ENCODE measurements at regions not wholly inside any gene's neighbourhood (a gene's known extent, or its start where the extent isn't known, plus 50 kb on each side); places are given as distances from the start of the nearest gene placed in this dataset.

DNA sequence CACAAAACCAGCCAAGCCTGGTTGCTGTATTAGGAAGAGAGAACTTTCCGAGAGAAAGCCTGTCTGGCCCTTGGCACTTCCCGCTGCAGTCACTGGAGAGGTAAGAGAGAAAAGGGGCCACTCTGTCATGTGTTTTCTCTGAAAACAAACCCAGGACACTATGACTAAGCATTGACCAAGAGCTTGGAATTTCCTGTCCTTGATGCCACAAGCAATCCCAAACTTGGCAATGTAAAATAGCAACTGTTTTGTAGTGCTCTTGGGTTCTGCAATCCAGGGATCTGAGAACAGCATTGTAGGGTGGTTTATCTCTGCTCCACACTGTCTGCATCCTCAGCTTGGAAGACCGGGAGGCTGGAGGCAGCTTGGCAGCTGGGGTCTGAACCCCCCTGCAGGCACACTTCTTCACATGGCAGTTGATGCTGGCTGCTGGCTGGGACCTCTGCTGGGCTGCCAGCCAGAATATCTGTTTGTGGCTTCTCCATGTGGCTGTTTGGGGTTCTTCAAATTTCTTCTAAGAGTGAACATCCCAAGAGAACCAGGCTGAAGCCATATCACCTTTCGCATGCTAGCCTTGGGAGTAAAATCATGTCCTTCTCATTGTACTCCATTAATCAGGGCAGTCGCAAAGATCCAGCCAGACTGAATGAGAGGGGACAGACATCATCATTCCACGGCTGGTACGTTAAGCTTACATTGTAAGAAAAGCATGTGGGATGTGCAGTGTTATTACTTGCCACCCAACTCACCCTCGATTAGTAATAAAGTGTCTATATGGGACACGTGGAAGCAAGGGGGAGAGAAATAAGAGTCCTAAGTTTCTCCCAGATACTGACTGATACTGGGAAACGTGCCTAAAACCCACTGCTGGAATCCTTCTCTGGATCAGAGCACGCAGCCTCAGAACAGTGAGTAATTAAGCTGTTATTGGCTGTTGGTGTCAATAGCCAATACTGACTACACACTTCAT, 537.4 kb upstream of the B3GAT1 start:
- intact Hi-C loops (cut with micrococcal nuclease) = no loop called here
- TF ChIP-seq, protein P1, sequence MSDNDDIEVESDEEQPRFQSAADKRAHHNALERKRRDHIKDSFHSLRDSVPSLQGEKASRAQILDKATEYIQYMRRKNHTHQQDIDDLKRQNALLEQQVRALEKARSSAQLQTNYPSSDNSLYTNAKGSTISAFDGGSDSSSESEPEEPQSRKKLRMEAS (IDR thresholded peaks at IDR 0.05) = peak; percentile 49; the same call in 1 of the 2 replicates
- no peak for TF ChIP-seq RAD21 (IDR thresholded peaks at IDR 0.05; ENCODE audit: low read depth)
- TF ChIP-seq, protein P2, sequence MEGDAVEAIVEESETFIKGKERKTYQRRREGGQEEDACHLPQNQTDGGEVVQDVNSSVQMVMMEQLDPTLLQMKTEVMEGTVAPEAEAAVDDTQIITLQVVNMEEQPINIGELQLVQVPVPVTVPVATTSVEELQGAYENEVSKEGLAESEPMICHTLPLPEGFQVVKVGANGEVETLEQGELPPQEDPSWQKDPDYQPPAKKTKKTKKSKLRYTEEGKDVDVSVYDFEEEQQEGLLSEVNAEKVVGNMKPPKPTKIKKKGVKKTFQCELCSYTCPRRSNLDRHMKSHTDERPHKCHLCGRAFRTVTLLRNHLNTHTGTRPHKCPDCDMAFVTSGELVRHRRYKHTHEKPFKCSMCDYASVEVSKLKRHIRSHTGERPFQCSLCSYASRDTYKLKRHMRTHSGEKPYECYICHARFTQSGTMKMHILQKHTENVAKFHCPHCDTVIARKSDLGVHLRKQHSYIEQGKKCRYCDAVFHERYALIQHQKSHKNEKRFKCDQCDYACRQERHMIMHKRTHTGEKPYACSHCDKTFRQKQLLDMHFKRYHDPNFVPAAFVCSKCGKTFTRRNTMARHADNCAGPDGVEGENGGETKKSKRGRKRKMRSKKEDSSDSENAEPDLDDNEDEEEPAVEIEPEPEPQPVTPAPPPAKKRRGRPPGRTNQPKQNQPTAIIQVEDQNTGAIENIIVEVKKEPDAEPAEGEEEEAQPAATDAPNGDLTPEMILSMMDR (IDR thresholded peaks at IDR 0.05 in 2 of 3, conservative IDR thresholded peaks at IDR 0.05 in 1 of 3; ENCODE audit: borderline replicate concordance in 1 of 3, insufficient read depth in 1 of 3, low read depth in 2 of 3, low read length in 2 of 3) = no peak
- TF ChIP-seq ZNF274 (IDR thresholded peaks at IDR 0.05; ENCODE audit: low read depth, low read length) = no peak
- TF ChIP-seq YY1 (IDR thresholded peaks at IDR 0.05; ENCODE audit: extremely low read depth, insufficient replicate concordance, low read depth, low read length) = no peak
- no peak for TF ChIP-seq ZBTB33 (IDR thresholded peaks at IDR 0.05; ENCODE audit: extremely low read depth, insufficient replicate concordance, low read length)
- TF ChIP-seq EZH2 (IDR thresholded peaks at IDR 0.05) = no peak
- TF ChIP-seq, protein P3, sequence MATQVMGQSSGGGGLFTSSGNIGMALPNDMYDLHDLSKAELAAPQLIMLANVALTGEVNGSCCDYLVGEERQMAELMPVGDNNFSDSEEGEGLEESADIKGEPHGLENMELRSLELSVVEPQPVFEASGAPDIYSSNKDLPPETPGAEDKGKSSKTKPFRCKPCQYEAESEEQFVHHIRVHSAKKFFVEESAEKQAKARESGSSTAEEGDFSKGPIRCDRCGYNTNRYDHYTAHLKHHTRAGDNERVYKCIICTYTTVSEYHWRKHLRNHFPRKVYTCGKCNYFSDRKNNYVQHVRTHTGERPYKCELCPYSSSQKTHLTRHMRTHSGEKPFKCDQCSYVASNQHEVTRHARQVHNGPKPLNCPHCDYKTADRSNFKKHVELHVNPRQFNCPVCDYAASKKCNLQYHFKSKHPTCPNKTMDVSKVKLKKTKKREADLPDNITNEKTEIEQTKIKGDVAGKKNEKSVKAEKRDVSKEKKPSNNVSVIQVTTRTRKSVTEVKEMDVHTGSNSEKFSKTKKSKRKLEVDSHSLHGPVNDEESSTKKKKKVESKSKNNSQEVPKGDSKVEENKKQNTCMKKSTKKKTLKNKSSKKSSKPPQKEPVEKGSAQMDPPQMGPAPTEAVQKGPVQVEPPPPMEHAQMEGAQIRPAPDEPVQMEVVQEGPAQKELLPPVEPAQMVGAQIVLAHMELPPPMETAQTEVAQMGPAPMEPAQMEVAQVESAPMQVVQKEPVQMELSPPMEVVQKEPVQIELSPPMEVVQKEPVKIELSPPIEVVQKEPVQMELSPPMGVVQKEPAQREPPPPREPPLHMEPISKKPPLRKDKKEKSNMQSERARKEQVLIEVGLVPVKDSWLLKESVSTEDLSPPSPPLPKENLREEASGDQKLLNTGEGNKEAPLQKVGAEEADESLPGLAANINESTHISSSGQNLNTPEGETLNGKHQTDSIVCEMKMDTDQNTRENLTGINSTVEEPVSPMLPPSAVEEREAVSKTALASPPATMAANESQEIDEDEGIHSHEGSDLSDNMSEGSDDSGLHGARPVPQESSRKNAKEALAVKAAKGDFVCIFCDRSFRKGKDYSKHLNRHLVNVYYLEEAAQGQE (IDR thresholded peaks at IDR 0.05; ENCODE audit: low read depth) = no peak
- TF ChIP-seq JUND (IDR thresholded peaks at IDR 0.05) = peak; percentile 55
- TF ChIP-seq, protein P4, sequence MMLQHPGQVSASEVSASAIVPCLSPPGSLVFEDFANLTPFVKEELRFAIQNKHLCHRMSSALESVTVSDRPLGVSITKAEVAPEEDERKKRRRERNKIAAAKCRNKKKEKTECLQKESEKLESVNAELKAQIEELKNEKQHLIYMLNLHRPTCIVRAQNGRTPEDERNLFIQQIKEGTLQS (IDR thresholded peaks at IDR 0.05) = no peak
- TF ChIP-seq EGR1 (IDR thresholded peaks at IDR 0.05; ENCODE audit: low read depth) = no peak
- no peak for TF ChIP-seq EZH2phosphoT487 (IDR thresholded peaks at IDR 0.05; ENCODE audit: borderline replicate concordance)
- TF ChIP-seq TCF7L2 (IDR thresholded peaks at IDR 0.05; ENCODE audit: borderline replicate concordance, extremely low read depth, insufficient read depth, insufficient read length) = no peak
- no peak for TF ChIP-seq ELF1 (IDR thresholded peaks at IDR 0.05; ENCODE audit: borderline replicate concordance, low read depth)
- 0 out of 2 replicates have a peak, but pooled peaks have one; percentile 38 for TF ChIP-seq CBX3 (IDR thresholded peaks at IDR 0.05; ENCODE audit: low read depth)
- peak; percentile 76 for TF ChIP-seq SRF (IDR thresholded peaks at IDR 0.05; ENCODE audit: low read depth)
- no peak for TF ChIP-seq ZFX (IDR thresholded peaks at IDR 0.05)
- TF ChIP-seq SP1 (IDR thresholded peaks at IDR 0.05; ENCODE audit: low read depth) = peak; percentile 56

More for the DNA sequence above, 537.4 kb upstream of the B3GAT1 start:
- ATAC-seq (peak; percentile 69), DNase-seq (ENCODE audit: low read depth, low spot score) (peak; percentile 45)
- Histone ChIP-seq H3K9me2 (ENCODE audit: insufficient read depth) (no peaks in the 10 kb centered on the region), H3K9ac (ENCODE audit: low read length) (no peak overlapping the region), H3K4me1 (ENCODE audit: control insufficient read depth in 1 of 2, insufficient read depth in 2 of 2, low read length in 2 of 2) (peaks cover 16 to 38% of the 10 kb centered on the region in 2 experiments), H3K36me3 (ENCODE audit: control insufficient read depth in 1 of 2, insufficient read depth in 2 of 2, low read length in 2 of 2) (no peaks in the 10 kb centered on the region), H3K4me2 (ENCODE audit: low read length) (peak overlapping the region; percentile 49), H2AFZ (ENCODE audit: low read depth, low read length, poor library complexity, severe bottlenecking) (no peak overlapping the region), H3K27me3 (ENCODE audit: insufficient read depth, low read length) (no peaks in the 10 kb centered on the region), H3K79me2 (ENCODE audit: insufficient read depth, low read length) (no peaks in the 10 kb centered on the region), H4K20me1 (ENCODE audit: insufficient read depth) (no peaks in the 10 kb centered on the region), H3K9me3 (ENCODE audit: control insufficient read depth in 1 of 2, insufficient read depth in 1 of 2, low read depth in 1 of 2, low read length in 2 of 2) (no peaks in the 10 kb centered on the region), H3K27ac (ENCODE audit: low read depth, low read length) (no peak overlapping the region), H3K4me3 (replicated peaks in 1 of 2; ENCODE audit: low read depth in 1 of 2, low read length in 2 of 2) (peak overlapping the region in 1 of 2 experiments; percentile 9; a peak in 1 of 4 replicates)
- RAD21 ChIA-PET (ENCODE audit: low non-redundant PET in 1 of 2, low total read pairs in 2 of 2, uncharacterized antibody in 2 of 2, unreplicated experiment in 2 of 2) = no interaction called here
- POLR2A ChIA-PET = no interaction called here
- BruUV-seq (replicated peaks) = no TSS peak
- CTCF ChIA-PET = no interaction called here

Data from HCT116 (cell line).